Spleen (tissue), 7 donors: ENCODE measurements at regions not wholly inside any gene's neighbourhood (a gene's known extent, or its start where the extent isn't known, plus 50 kb on each side); places are given as distances from the start of the nearest gene placed in this dataset.

Experiments used
- CTCF ChIP-seq, 11 experiments: fragments of 200-600 bp in 7 of 11; fragments of 450-650 bp in 4 of 11; sonication (generic) in 4 of 11; IDR thresholded peaks in 8 of 11; conservative IDR thresholded peaks in 3 of 11; 1 replicate in 7 of 11; 2 replicates in 4 of 11; pipeline versions ENCODE4 v1.4.0 to v1.8.0; 2016 to 2021; ENCODE audit warnings: antibody characterized with exemption in 11 of 11, inconsistent platforms in 4 of 11, mild to moderate bottlenecking in 1 of 11
- POLR2AphosphoS5 ChIP-seq, 3 donors: sonication (generic); formaldehyde crosslinking; IDR thresholded peaks; one replicate each; pipeline ENCODE4 v1.5.1; 2017; ENCODE audit warnings: antibody characterized with exemption in 3 of 3
- donor health status: DM: no; HTN: no; CAD: no; lungs with moderate emphysema.
- donor health status: DM: no; HTN: no; CAD: no.
- donor health status: DM: no; HTN: no; CAD: no.

GRCh38 chr5:162607879-162608278 is 540.3 kb downstream of the GABRG2 start:
- TF ChIP-seq CTCF (IDR thresholded peaks at IDR 0.05 in 8 of 11, conservative IDR thresholded peaks at IDR 0.05 in 3 of 11) (no peak), POLR2AphosphoS5 (IDR thresholded peaks at IDR 0.05) (no peak)
